Ovary (tissue), 7 donors: ENCODE measurements at regions not wholly inside any gene's neighbourhood (a gene's known extent, or its start where the extent isn't known, plus 50 kb on each side); places are given as distances from the start of the nearest gene placed in this dataset.

Experiments
- DNase-seq, 5 donors: peaks; one replicate each; pipeline ENCODE4 v3.0.0-alpha.2; 2019 to 2020
- H3K27ac ChIP-seq, 2 donors: fragments of 200-600 bp; one replicate each; pipeline versions ENCODE4 v1.5.1 to v1.8.0; 2019 to 2022
- H3K27me3 ChIP-seq: fragments of 200-600 bp; one replicate; pipeline ENCODE4 v1.8.0; 2022
- H3K36me3 ChIP-seq: fragments of 200-600 bp; sonication (generic); one replicate; pipeline ENCODE4 v1.5.1; 2019
- H3K4me1 ChIP-seq: one replicate; pipeline ENCODE4 v1.8.1; 2013; ENCODE audit warnings: mild to moderate bottlenecking, moderate library complexity; ENCODE audit not compliant: insufficient read depth
- H3K4me3 ChIP-seq: fragments of 200-600 bp; sonication (generic); one replicate; pipeline ENCODE4 v1.5.1; 2017
- H3K9me3 ChIP-seq, 2 donors: fragments of 200-600 bp in 1 of 2; sonication (generic) in 1 of 2; one replicate each; pipeline versions ENCODE4 v1.5.1 to v1.8.1; 2013 to 2019; ENCODE audit warnings: mild to moderate bottlenecking in 1 of 2, moderate library complexity in 1 of 2
- CTCF ChIP-seq, 3 donors: fragments of 450-650 bp in 2 of 3; fragments of 200-600 bp in 1 of 3; IDR thresholded peaks; one replicate each; pipeline versions ENCODE4 v1.5.1 to v1.8.0; 2016 to 2022; ENCODE audit warnings: antibody characterized with exemption in 3 of 3, mild to moderate bottlenecking in 1 of 3
- EP300 ChIP-seq: sonication (generic); formaldehyde crosslinking; IDR thresholded peaks from one replicate; pipeline ENCODE4 v1.6.1; 2017; ENCODE audit warnings: antibody characterized with exemption
- POLR2A ChIP-seq: fragments of 450-650 bp; IDR thresholded peaks from one replicate; pipeline ENCODE4 v1.6.1; 2017; ENCODE audit warnings: antibody characterized with exemption, mild to moderate bottlenecking, moderate library complexity
- WGBS, 3 donors: extraction: QIAGEN DNeasy Blood & Tissue Kit in 1 of 3; methylation state at CpG; one replicate each; pipeline versions ENCODE4 v1.1.5 to v1.1.7; 2013 to 2017; 5-methylcytosine and 5-hydroxymethylcytosine counted together
- intact Hi-C, 4 donors: fragments of 100-400 bp; cut with DNase I; formaldehyde crosslinking; loops; one replicate each; pipeline versions ENCODE4 v1.11.0 to v1.15.1; 2022 to 2023
- donor health status: DM: no; HTN: no; CAD: no; lungs with moderate emphysema.
- donor health status: DM: no; HTN: no; CAD: no.
- donor health status: Bipolar disorder and iron deficiency.
- donor health status: DM: no; HTN: no; CAD: no.
- donor health status: DM: yes; HTN: yes; CAD: no.

DNA sequence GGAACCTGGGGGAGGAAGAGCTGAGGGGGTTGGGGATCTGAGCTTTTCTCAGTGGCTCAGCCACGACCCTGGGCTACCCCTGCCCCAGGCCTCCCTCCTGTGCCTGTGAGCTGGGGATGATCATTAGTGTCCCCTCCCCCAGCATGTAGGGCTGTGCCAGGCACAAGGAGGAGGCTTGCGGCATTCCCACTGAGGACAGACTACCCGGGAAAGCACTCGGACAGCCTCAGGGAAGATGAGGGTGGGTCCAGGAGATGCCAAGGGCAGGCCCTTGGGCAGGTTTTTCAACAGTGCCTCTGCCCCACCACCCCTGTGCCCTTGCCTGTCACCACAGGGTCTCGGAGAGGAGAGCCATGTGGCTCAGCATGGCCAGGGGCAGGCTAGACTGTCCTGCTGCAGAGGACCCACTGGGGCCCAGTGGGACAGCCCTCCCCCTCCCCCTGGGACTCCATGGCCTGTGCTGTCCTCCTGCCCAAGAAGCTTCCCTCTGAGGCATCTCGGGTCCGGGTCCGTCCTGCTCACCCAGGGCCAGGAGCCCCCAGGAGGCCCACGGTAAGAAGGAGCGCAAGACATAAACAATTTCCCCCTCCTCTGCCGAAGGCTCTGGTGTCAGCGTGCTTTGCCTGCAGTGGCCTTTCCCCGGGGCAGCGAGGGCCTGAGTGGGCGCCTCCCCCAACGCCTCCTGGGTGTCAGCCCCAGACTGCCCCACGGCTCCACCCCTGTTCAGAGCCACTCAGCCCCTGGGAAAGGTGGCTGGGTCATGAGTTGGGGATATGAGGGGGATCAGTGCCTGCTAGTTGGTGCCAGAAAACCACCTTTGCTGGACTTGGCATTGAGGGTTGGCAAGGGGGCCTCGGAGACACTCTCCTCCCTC is 192.5 kb downstream of the GOLGA6L6 start:
- Histone ChIP-seq H3K27me3 (no peaks in the 10 kb centered on the region), H3K4me1 (no peaks in the 10 kb centered on the region), H3K36me3 (no peaks in the 10 kb centered on the region), H3K4me3 (no peak overlapping the region), H3K27ac (no peak overlapping the region), H3K9me3 (no peaks in the 10 kb centered on the region)
- peak in 3 of 5 donors; percentile 12 to 38 (median 14) for DNase-seq
- WGBS, 3 donors = 85 to 87% (median 86%) methylated on average over 18 of the region's 18 CpGs
- no peak for TF ChIP-seq POLR2A
- intact Hi-C loops = no loop called here

- Histone ChIP-seq H3K4me1 (no peaks in the 10 kb centered on the region), H3K36me3 (no peaks in the 10 kb centered on the region), H3K27me3 (no peaks in the 10 kb centered on the region), H3K9me3 (no peaks in the 10 kb centered on the region), H3K27ac (no peak overlapping the region), H3K4me3 (no peak overlapping the region)
- peak in 1 of 5 donors; percentile 31 for DNase-seq
- TF ChIP-seq CTCF (IDR thresholded peaks at IDR 0.05) (no peak), EP300 (no peak), POLR2A (no peak)
- WGBS, 3 donors = 79 to 85% (median 80%) methylated on average over 13 of the region's 13 CpGs
- intact Hi-C loops = no loop called here
These were observed 193.2 kb downstream of the GOLGA6L6 start for GRCh38 chr15:20348291-20348899.

GRCh38 chr15:20346082-20346805 is 195.4 kb downstream of the GOLGA6L6 start:
- intact Hi-C loops = no loop called here
- TF ChIP-seq POLR2A = no peak
- TF ChIP-seq CTCF (IDR thresholded peaks at IDR 0.05) = no peak
- TF ChIP-seq EP300 = no peak
- WGBS, 3 donors = 34 to 52% (median 35%) methylated on average over 4 of the region's 4 CpGs

DNA sequence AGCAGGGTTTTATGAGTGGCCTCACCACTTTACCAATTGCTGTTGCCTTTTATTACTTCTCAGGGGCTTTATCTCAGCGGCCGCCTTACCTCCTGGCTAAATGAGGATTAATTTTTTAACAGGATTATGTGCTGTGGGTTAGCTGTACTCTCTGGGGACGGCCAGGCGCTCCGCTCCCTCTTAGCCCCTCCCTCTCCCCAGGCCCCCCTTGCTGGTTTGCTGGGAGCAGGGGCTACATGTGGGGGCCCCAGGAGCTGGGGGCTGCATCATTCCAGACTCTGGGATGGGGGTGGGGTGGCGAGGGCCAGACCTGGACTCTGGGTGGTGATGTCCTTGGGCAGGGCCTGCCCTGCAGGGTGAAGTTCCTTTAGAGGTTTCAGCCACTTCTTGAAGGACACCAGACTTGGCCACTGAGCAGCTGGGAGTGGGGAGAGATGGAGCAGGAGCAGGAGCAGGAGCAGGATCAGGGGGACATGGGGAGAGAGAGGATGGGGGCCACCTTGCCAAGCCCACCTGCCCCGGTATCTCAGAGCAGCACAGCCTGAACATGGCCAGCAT is 196.1 kb downstream of the GOLGA6L6 start:
- TF ChIP-seq EP300 (no peak), POLR2A (no peak), CTCF (IDR thresholded peaks at IDR 0.05) (no peak)
- Histone ChIP-seq H3K9me3 (peaks cover 6 to 9% of the 10 kb centered on the region in 2 donors), H3K4me3 (no peak overlapping the region), H3K4me1 (no peaks in the 10 kb centered on the region), H3K36me3 (no peaks in the 10 kb centered on the region), H3K27me3 (no peaks in the 10 kb centered on the region), H3K27ac (no peak overlapping the region)
- peak in 2 of 5 donors; percentile 13 to 33 for DNase-seq
- WGBS, 3 donors = 61 to 77% (median 73%) methylated on average over 6 to 7 of the region's 7 CpGs
- intact Hi-C loops = no loop called here

More at GRCh38 chr15:20346082-20346805, 195.4 kb downstream of the GOLGA6L6 start:
- peak in 1 of 5 donors; percentile 25 for DNase-seq
- Histone ChIP-seq H3K27ac (no peak overlapping the region), H3K4me1 (no peaks in the 10 kb centered on the region), H3K27me3 (no peaks in the 10 kb centered on the region), H3K9me3 (peaks cover 3% of the 10 kb centered on the region in 2 donors), H3K4me3 (no peak overlapping the region), H3K36me3 (no peaks in the 10 kb centered on the region)
